ENCODE measurements at regions not wholly inside any gene's neighbourhood (a gene's known extent, or its start where the extent isn't known, plus 50 kb on each side); places are given as distances from the start of the nearest gene placed in this dataset.

DNA sequence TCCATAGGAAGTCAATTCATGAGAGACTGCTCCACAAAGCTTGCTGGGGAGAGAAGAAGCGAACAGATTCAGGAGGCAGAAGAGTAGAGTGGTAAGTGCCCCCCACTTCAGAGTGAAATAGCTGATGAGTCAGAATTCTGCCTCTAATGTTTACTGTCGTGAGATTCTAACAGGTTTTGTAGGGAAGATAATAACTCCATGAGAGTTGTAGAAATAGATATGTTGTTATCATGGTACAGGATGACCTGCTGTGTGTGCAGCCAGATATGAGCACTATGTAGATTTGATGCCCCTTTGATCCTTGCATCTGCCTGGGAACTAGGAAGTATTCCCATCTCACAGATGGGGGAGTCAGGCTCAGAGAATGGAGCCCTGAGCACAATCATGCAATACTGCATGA lies 502.4 kb upstream of the CDH11 start:
- intact Hi-C loops (cut with DNase I), result no loop called here
- no peak for DNase-seq (ENCODE audit: low spot score)

DNA sequence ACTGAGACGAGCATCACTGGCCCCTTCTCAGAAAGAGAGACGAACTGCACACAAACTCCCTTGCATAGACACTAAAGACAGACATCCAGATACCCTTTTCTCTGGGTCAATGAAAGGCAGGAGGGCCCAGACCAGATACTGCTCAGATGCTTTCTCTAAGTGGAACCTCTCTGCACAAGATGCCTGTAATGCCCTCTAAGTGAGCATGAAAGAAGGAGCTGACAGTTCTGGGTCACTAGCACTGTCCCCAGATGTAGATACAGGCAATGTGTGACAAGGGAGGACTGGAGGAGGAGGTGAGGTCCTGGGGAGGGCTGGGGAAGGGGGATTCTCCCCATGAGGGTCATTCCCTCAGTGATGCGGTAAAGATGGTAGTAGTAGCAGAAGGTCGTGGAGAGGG lies 501.0 kb upstream of the CDH11 start:
- no peak for DNase-seq (ENCODE audit: low spot score)
- intact Hi-C loops (cut with DNase I), result no loop called here

- no peak for DNase-seq (ENCODE audit: low spot score)
- intact Hi-C loops (cut with DNase I), result no loop called here
Observed at GRCh38 chr16:65622151-65622550, 500.3 kb upstream of the CDH11 start.

DNA sequence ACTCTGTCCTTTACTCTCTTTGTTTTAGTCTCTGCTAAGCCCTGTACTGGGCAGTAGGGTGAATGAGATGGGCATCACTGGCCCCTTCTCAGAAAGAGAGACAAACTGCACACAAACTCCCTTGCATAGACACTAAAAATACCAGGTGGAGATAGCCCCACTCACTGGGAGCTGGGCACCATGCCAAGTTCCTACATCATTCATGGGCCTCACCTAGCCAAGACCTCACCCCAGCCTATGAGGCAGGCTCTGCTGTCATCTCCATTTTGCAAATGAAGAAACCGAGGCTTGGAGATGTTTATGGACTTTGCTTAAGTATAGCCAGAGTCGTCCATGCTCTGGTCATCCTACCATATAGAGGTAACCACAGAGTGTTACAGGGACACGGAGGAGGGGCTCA lies 499.8 kb upstream of the CDH11 start:
- intact Hi-C loops (cut with DNase I), result no loop called here
- DNase-seq (ENCODE audit: low spot score), result no peak

- intact Hi-C loops (cut with DNase I), result no loop called here
- no peak for DNase-seq (ENCODE audit: low spot score)
Observed at GRCh38 chr16:65619606-65620005, 497.7 kb upstream of the CDH11 start.

DNA sequence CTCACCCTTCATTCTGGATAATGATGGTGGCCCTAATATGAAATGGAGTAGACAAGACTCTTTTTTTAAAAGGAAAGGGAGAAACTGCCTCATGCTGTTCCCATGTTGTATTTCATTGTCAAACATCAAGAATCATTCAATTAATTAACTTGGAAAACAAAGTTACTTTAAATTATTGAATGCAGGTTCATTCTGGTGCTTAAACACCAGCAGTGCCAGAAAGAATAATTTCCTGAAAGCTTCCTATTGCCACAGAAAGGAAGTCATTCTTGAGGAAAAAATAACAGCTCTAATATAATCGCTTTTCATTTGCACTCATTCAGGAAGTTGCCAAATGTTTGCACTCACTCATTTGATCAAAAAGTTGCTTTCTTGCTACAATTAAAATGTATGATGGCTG lies 497.1 kb upstream of the CDH11 start:
- intact Hi-C loops (cut with DNase I), result no loop called here
- no peak for DNase-seq (ENCODE audit: low spot score)

DNA sequence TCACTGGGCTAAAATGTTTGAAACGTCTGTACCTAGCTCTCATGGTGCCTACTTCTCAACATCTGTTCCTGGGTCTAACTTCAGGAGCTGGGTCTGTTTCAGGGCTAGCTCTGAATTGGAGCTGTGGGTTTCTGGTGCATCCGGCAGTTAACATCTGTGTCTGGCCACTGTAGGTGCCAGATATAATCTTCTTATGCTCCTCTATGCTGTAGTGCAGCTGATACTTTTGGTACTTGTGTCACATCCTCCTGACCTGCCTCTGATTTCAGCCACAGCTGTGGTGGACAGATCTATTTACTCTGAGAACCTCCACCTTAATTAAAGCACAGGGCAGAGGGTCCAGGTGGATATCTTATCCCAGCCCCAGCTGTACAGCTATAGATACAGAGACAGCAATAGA lies 496.5 kb upstream of the CDH11 start:
- intact Hi-C loops (cut with DNase I), result no loop called here
- no peak for DNase-seq (ENCODE audit: low spot score)

DNA sequence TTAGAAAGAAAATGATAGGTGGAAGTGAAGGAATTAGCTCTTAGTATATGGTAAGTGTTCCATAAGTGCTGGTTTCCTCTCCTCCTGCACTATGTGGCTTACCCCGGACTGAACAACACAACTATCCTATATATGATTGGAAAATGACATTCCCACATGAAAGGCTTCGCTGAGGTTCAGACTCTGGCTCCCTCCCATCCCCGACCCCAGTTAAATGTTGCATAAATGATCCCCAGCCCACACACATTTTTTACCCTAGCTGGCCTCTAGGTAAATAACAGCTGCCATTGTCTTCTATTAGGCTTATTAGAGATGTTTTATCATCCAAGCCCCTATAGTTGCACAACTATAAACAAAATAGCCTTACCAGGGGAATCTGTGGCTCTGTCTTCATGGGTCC lies 495.6 kb upstream of the CDH11 start:
- no peak for DNase-seq (ENCODE audit: low spot score)
- intact Hi-C loops (cut with DNase I), result no loop called here

GRCh38 chr16:65608455-65608854 lies 486.6 kb upstream of the CDH11 start:
- intact Hi-C loops (cut with DNase I), result no loop called here
- DNase-seq (ENCODE audit: low spot score), result no peak

DNA sequence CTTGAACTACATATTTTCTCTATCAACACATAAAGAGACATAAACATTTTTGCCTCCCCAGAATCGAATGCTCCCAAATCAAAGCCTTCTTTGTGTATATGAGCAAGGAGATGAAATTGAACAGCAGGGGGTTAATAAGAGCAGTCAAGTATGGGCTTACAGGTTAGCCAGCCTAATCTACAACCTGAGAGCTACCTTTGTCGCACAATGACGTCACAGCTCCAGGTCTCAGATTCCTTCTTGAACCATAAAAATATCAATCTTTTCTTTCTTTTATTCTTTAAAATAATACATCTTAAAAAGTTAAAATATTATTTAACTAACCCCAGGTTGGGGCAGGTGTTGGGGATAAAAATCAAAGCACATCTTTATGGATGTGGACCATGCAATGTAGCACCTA lies 482.9 kb upstream of the CDH11 start:
- intact Hi-C loops (cut with DNase I), result no loop called here
- DNase-seq (ENCODE audit: low spot score), result no peak

- intact Hi-C loops (cut with DNase I), result no loop called here
- no peak for DNase-seq (ENCODE audit: low spot score)
Observed at GRCh38 chr16:65601781-65602180, 479.9 kb upstream of the CDH11 start.

DNA sequence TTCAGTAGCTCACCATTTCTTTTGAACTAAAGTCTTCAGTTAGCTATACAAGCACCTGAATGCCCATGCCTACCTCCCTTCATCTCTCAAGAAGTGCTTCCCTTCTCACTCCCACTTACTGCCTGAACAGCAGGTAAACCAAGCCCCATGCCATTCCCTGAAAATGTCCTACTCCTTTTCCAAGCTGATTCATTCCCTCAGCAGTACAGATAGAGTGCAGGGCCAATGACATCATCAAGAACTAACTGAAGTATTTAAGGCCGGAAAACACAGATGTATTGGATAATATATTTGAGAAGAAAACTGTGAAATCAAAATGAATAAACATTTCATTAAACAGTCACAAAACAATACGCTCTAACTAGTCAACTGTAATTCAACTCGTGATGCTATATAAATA lies 478.8 kb upstream of the CDH11 start:
- intact Hi-C loops (cut with DNase I), result no loop called here
- no peak for DNase-seq (ENCODE audit: low spot score)

GRCh38 chr16:65600046-65600445 lies 478.2 kb upstream of the CDH11 start:
- intact Hi-C loops (cut with DNase I), result no loop called here
- DNase-seq (ENCODE audit: low spot score), result no peak

GRCh38 chr16:65598621-65599020 lies 476.8 kb upstream of the CDH11 start:
- intact Hi-C loops (cut with DNase I), result no loop called here
- DNase-seq (ENCODE audit: low spot score), result no peak

DNA sequence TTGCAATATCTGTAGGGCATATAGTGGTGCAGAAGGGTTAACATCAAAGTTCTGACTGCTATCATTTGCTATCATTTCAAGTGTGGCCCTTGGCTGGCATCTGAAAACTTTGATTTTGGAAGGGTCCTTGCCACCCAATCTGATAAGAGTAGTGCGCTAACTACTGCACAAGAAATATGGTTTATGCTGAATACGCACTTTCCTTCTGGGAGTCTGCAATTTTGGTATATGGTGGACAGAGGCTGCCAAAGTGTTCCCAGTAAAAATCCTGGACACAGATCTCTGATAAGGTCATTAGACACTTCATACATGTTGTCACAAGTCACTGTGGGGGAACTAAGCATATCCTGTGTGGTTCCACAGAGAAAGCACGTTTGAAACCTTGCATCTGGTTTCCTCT lies 461.6 kb upstream of the CDH11 start:
- no peak for DNase-seq (ENCODE audit: low spot score)
- intact Hi-C loops (cut with DNase I), result no loop called here

DNA sequence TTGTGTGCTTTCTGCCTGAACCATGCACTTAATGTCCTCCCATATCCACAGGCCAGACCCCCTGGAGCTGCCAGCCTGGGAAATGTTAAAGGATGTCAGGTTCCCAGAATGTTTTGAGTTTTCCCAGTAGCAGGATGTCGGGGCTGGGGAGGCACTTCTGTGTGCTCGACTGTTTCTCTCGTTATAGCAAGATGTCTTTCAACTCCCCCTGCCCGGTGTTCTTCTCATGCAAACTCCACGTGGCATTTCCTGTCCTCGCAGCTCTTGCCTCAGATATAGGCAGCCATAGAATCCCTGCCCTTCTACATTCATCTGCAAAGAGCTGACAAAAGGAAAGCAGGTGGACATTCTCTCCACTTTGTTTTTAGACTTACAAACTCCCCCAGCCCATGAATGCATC lies 457.2 kb upstream of the CDH11 start:
- intact Hi-C loops (cut with DNase I), result no loop called here
- DNase-seq (ENCODE audit: low spot score), result no peak

GRCh38 chr16:65576631-65577030 lies 454.8 kb upstream of the CDH11 start:
- intact Hi-C loops (cut with DNase I), result no loop called here
- no peak for DNase-seq (ENCODE audit: low spot score)

DNA sequence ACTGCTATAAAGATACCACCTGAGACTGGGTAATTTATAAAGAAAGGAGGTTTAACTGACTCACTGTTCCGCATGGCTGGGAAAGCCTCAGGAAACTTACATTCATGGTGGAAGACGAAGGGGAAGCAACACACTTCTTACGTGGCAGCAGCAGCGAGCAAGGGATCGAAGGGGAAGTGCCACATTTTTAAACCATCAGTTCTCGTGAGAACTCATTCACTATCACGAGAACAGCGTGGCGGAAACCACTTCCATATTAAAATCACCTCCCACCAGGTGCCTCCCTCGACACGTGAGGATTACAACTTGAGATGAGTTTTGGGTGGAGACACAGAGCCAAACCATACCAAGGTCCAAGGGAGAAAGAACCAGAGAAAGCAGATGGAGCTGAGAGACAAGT lies 454.3 kb upstream of the CDH11 start:
- intact Hi-C loops (cut with DNase I), result no loop called here
- DNase-seq (ENCODE audit: low spot score), result no peak

- no peak for DNase-seq (ENCODE audit: low spot score)
- intact Hi-C loops (cut with DNase I), result no loop called here
Observed at GRCh38 chr16:65574326-65574966, 452.6 kb upstream of the CDH11 start.

DNA sequence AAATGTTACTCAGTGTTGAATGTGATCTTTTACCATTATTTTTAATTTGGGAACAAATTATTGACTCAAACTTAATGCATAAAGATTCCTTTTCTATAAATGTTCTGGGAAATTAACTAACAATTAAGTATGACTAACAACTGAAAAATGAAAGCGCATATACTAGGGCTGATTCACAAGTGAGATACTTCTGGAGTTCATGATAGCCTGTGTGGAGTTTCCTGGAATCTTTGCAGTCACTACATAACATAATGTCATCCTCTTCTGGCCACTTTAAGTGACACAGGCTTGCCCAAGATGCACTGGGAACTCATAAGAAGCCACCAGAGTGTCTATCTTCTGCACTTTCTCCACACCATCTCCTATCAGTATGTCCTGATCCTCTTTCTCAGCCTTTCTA lies 450.3 kb upstream of the CDH11 start:
- intact Hi-C loops (cut with DNase I), result no loop called here
- no peak for DNase-seq (ENCODE audit: low spot score)

DNA sequence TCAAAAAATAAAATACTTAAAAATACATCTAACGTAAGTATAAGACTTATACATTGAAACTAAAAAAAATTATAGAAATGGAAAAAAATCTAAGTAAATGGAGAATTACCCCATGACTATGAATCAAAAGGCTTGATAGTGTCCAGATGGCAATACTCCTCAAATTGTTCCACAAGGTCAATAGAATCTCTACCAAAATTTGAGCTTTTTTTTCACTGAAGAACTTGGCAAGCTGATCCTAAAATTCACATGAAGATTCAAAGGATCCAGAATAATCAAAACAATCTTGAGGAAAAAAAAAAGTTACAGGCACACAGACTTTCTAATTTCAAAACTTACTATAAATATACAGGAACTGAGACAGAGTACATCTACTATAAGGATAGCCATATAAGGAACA lies 448.4 kb upstream of the CDH11 start:
- no peak for DNase-seq (ENCODE audit: low spot score)
- intact Hi-C loops (cut with DNase I), result no loop called here

DNA sequence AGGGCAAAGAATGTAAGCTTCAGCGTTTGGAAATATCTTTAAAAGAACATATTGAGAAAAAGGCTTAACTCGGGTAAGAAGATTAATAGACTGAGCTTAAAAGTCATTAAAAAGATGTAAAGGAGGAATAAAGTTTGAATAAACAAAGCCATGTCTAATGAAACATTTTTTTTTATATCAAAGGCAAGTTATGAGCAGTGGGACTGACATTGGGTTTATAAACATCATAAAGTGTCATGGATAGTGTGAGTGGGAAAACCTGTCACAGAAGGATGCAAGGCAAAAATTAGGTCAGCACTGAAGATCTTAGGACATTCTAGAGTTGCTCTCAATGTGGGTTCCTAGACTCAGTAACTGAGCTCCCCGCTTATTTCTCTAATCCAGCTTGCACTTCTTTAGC lies 438.0 kb upstream of the CDH11 start:
- intact Hi-C loops (cut with DNase I), result no loop called here
- no peak for DNase-seq (ENCODE audit: low spot score)
